ENCODE measurements at regions not wholly inside any gene's neighbourhood (a gene's known extent, or its start where the extent isn't known, plus 50 kb on each side); places are given as distances from the start of the nearest gene placed in this dataset.

GRCh38 chr18:27467073-27467472 is 282.0 kb upstream of the CHST9 start:
- TF ChIP-seq CTCF (IDR thresholded peaks at IDR 0.05 in 2 of 3, conservative IDR thresholded peaks at IDR 0.05 in 1 of 3; ENCODE audit: borderline replicate concordance in 1 of 3, insufficient read depth in 1 of 3, low read depth in 2 of 3, low read length in 2 of 3) (no peak), POLR2A (IDR thresholded peaks at IDR 0.05; ENCODE audit: borderline replicate concordance, extremely low read depth, insufficient read depth, insufficient read length) (no peak), ZBTB33 (IDR thresholded peaks at IDR 0.05; ENCODE audit: extremely low read depth, insufficient replicate concordance, low read length) (no peak), EZH2phosphoT487 (IDR thresholded peaks at IDR 0.05; ENCODE audit: borderline replicate concordance) (no peak), CEBPB (IDR thresholded peaks at IDR 0.05; ENCODE audit: low read depth) (no peak), POLR2AphosphoS5 (IDR thresholded peaks at IDR 0.05; ENCODE audit: low read depth, low read length) (no peak), SP1 (IDR thresholded peaks at IDR 0.05; ENCODE audit: low read depth) (no peak)

All from HCT116 (cell line).